ENCODE measurements at regions not wholly inside any gene's neighbourhood (a gene's known extent, or its start where the extent isn't known, plus 50 kb on each side); places are given as distances from the start of the nearest gene placed in this dataset.

DNA sequence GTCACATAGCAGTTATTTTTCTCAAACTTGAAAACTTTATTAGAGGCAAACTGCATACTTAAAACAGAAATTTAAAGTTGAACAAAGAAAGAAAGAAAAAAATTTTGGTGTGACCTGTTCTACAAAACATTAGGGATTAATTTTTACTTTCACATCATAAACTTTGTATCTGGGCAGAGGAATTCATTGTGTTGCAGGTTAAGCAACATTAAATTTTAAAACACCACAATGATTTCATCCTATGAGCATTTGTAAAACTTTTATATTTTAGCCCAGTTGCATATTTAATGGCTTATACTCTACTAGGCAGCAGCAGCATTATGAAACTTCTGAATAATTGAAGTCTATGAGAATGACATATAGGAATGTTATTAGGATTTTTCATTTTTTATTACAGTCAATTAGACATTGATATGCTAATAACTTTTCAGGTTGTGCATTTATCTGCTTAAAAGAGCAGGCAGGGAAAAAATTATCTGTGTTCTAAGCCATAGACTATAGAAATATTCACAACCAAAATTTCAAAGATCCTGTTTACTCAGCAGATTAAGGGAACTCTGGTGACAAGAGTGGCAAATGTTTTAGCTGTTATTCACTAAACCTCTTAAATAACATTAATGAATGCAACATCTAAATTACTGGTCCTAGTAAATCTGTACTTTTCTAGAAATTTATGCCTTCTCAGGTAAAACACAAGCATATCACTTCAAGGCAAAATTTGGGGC is 1088.5 kb upstream of the CDH6 start:
- no peak for DNase-seq (ENCODE audit: extremely low read depth, low read depth, low spot score)

DNA sequence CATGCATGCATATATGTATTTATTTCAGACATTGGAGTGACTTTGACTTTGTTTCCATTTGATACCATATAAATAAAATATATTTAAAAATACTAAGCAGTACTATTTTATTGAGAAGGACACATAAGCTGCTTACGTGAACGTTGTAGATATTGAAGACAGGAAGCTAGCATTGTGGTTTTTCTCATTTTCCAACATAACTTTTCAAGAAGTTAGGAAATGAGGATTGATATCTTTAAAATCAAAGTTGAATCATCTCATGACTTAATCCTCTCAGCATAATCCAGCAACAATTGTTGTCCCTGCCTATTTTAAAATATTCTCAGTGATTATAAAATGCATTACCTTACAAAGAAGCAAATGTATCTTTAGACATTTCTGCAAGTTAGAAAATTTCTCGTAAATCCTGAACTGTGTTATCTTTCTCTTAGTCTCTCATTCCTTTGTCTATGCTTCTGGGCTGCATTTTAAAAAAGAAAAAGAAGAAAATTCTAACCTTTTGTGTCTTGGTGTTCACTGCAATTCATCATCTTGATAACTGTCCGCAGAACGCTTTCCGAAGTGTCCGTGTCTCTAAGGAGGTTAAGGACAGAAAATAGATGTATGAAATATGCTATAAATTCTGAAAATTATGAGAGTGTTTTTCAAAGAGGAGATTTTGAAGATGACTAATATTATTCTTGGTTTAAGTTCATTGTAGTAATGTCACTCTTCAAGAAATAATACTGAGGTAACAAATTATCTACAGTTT is 1089.9 kb upstream of the CDH6 start:
- DNase-seq (ENCODE audit: extremely low read depth, low read depth, low spot score) = no peak

DNA sequence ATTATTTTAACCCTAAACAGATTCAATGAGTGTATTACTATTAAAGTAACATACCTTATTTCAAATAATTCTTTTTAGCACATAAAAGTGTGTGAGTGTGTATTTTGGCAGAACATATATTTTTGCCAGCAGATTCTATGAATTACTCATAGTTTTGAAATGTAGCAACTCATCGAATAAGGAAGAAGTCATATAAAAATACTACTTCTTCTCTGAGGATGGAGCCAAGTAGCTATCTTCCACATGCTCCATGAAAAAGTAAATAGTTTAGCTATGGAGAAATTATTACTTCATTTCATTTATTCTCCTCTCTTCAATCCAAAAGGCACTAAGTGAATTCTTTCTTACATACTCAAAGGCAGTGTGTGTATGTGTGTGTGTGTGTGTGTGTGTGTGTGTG is 1090.4 kb upstream of the CDH6 start:
- no peak for DNase-seq (ENCODE audit: extremely low read depth, low read depth, low spot score)

DNA sequence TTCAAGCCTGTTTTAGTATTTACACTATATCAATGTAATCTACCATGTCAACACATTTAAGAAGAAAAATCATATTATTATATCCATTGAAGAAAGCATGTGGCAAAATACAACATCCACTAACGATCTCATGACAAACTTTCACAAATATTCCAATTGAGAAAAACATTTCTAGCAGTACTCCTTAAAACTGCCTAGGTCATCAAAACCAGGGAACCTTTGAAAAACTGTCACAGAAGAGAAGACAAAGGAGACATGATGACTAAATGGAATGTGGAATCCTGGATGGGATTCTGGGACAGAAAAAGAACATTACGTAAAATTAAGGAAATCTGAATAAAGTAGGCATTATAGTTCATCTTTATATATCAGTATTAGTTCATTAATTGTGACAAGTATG is 1091.3 kb upstream of the CDH6 start:
- DNase-seq (ENCODE audit: extremely low read depth, low read depth, low spot score) = no peak

DNA sequence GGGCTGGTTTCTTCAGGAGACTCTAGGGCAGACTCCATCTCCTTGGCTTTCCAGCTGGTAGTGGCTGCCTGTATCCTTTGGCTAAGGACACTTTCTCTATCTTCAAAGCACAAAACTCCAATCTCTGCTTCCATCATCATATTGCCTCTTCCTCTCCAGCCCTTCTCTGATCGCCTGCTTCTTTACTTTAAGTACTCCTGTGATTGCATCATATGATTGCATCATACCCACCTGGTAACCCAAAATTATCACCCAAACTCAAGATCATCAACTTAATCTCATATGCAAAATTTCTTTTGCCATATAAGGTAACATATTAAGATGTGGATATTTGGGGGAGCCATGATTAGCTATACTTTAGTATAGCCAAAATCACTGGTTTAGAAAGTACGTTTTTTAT is 1092.6 kb upstream of the CDH6 start:
- DNase-seq (ENCODE audit: extremely low read depth, low read depth, low spot score) = no peak

DNA sequence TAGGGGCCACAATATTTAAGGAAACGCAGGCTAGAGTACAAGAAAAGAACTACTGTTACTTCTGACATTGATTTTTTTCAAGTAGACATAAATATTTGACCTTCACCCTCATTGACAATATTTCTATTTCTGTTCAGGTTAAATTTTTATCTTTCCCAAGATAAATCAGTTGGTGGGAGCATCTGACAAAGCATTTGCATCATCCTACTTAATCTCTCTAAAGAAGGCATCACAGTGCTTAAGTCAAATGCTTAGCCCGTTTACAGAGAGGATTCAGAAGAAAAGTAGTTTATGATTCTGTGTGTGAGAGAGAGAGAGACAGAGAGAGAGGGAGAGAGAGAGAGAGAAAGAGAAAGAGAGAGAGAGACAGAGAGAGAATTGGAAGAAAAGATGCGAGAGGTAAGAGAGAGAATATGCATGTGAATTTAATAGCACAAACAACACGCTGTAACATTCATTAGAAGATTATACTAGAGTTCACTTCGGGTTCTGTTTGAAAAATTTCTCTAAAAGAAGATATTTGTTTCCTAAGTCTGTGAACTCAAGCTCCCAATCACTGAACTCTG is 1093.3 kb upstream of the CDH6 start:
- DNase-seq (ENCODE audit: extremely low read depth, low read depth, low spot score) = no peak

DNA sequence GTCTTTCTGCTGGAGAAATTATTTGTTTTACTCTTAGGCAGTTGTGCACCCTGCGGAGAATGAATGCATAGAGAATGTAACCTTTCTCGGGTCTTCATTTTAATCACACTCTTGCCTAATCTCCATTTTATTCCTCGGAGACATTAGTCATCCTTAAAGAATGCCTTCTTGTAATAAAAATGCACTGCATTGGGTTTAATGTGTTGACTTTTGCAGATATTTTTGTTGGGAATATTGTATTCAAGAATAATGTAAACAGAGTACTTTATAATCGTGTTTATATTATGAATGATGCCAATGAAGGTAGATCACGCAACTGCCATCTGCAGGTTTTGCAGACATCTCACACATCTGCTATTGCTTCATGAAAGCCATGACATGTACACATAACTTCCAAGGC is 1093.9 kb upstream of the CDH6 start:
- no peak for DNase-seq (ENCODE audit: extremely low read depth, low read depth, low spot score)

DNA sequence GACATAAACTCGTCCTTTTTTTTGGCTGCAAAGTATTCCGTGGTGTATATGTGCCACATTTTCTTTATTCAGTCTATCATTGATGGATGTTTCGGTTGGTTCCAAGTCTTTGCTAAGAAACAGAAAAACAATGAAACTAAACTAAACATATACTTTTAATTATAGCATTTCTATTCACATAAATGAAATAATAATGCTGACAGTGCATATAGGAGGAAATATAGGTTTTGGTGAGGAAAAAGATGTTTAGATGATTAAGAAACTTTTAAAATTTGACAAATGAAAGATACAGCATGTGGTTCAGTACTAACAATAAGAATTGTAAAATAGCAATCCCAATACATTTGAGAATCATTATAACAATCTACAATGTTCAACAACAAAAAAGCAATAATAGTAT is 1094.5 kb upstream of the CDH6 start:
- no peak for DNase-seq (ENCODE audit: extremely low read depth, low read depth, low spot score)

DNA sequence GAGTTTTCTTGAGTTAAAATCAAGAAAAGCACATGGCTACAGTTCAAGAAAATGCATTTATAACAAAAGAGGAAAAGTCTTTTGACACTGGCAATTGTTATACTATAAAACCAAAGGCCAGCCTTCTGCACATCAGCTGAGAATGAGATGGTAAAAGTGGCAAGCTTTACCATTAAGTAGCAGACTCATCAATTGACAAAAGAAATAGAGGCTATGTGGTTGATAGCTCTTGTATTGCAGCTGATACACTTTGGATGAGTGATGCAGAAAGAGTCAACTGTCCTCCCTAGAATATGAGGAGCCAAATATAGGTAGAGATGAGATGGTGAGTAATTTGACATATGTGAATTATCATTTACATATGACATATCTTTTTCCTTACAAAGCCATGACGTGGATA is 1100.9 kb upstream of the CDH6 start:
- DNase-seq (ENCODE audit: extremely low read depth, low read depth, low spot score) = no peak

DNA sequence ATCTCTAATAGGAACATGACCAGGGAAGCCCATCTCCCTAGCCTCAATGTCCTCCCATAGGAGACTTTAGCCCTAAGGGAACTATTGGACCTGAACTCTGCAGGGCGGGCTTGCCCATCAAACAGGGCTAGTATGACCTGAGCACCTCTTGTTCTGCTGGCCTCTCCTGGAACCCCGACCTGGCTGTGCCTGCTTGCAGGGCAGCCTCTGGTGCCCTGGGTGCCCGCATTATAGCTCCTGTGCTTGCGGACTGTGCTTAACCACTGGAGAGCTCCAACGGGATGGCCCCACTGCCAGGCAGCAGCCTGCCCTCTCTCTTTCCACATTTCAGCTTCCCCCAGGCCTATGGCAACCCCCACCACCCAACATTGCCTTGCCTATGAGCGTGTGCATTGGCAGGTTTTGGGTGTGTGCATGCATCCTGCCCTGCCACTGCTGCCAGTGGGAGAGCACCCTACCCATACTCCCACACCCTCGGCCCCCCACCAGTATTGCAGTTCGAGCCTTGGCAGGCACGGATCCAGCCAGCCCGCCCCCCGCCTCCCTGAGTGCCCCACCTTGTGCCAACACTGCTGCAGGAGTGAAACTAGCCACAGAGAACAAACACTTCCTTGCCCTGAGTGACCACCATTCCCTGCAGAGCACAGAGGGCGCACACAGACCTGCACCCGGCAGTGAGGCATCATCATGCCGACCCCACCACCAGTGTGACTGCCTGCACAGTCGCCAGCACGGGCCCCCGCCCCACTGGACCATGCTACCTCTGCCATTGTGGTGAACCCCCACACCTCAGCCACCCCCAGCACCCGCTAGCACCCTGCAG is 1123.8 kb upstream of the CDH6 start:
- DNase-seq (ENCODE audit: extremely low read depth, low read depth, low spot score) = no peak

DNA sequence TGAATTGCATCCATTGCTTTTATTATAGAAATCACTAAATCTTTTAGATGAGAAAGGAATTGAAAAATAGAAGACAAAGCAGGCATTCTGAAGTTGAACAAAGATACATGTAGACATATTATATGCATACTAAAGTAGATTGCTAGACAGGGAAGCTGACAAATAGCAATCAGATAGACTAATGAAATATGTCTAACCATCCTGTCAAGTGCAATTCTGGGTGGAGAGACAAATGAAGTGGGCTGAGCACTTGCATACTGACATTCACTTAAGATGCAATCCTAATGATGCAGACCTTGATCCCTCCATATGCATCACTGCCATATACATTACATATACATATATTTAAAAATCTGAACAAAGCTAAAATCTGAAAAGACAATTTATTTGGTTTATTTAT is 1130.0 kb upstream of the CDH6 start:
- no peak for DNase-seq (ENCODE audit: extremely low read depth, low read depth, low spot score)

DNA sequence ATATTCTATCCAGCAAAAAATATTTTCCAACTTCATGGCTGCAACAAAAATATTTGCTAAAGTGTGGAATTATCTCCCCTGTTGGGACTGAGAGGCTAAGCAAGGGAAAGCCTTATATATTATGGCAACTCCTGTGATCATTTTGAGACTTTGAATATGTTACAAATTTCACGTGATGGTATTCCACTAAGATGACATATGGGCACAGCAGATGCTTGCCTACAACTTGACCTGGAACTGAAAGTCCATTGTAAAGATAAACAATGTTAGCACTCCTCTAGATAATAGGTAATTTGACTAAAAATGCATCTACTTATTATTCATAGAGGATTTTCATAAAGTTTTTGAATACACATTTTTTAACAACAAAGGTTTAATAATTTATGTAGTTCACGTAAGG is 1141.5 kb upstream of the CDH6 start:
- DNase-seq (ENCODE audit: extremely low read depth, low read depth, low spot score) = no peak

DNA sequence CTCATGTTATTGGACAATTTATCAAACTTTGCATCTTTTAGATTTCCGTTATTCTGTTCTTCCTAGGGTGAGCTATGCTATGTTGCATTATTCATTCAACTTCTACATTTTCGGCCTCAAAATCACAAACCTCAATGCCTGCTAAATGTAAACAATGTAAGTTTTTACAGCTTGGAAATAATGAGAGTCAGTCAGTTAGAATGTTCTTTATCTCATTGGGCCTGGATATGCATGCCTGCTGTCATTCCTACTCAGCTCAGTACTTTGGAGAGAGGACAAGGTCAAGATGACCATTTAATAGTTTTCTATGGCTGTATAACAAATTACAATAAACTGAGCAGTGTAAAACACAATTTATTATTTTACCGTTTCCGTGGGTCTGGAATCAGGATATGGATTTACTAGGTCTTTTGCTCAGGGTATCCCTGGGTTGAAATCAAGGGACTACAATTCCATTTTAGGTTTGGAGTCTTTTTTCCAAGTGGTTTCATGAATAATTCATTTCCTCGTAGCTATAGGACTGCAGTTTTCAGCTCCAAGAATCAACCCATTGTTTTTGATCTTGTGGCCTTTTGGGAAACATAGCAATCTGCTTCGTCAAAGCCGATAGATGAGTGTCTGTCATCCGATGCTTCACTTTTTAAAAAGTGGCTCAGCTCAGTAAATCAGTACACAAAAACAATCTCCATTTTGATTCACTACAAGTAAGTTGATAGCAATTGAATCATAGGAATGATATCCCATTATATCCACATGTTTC is 1143.2 kb upstream of the CDH6 start:
- no peak for DNase-seq (ENCODE audit: extremely low read depth, low read depth, low spot score)

DNA sequence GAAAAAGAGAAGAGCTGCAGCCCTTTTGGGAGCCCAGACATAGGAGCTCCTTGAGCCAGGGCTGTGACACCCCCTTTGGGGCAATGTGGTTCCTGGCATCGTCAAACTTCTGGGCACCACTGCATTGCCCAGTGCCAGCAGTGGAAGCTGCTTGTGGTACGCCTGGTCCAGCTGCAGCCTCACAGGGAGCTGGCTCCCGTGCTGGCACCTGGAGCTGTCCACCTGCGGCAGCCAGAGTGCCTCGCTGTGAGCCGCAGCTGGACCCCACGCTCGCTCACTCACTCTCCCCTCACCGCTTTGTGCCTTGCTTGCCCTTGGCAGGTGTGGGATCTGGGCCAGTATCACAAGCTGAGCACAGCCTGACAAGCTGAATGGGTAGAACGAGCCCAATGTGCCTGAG is 1150.8 kb upstream of the CDH6 start:
- DNase-seq (ENCODE audit: extremely low read depth, low read depth, low spot score) = no peak

DNA sequence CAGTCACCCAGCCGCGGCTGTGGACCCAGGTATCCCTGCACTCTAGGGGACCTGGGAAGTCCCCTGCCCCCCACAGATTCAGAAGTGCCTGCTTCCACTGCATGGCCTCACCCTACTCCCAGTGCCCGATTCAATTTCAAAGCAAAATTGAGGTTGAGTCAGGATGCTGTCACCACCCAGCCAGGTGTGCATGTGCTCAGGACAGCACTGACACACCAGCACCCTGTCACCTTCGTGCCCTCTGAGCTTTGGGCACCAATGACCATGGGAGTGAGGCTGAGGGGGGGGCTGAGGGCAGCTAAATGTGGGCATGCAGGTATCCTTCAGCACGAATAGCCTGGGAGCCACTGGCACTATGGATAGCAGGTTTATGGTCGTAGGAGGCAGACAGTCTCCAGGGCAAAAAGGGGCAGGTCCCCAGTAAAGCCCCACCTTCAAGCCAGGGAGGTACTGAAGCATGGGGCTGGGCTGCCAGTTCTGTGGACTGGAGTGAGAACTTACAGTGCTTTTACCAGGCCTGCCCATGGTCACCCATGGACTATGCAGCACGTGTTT is 1151.6 kb upstream of the CDH6 start:
- DNase-seq (ENCODE audit: extremely low read depth, low read depth, low spot score) = no peak

DNA sequence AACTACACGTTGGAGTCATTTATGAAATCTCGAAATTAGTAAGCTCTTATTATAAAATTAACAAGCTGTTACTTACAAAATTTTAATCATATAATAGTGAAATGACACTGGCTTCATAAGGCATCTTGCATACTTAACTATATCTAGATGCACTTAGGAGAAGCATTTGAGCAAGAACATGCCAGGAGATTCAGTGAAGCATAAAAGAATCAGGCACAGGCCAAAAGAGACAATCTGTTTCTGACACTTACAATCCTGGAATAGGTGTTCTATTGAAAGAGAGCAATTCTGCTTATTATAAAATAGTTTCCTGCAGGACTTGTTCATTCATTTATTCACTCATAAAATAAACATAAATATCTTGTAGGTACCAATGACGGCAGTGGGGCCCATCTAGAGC is 1152.2 kb upstream of the CDH6 start:
- no peak for DNase-seq (ENCODE audit: extremely low read depth, low read depth, low spot score)

DNA sequence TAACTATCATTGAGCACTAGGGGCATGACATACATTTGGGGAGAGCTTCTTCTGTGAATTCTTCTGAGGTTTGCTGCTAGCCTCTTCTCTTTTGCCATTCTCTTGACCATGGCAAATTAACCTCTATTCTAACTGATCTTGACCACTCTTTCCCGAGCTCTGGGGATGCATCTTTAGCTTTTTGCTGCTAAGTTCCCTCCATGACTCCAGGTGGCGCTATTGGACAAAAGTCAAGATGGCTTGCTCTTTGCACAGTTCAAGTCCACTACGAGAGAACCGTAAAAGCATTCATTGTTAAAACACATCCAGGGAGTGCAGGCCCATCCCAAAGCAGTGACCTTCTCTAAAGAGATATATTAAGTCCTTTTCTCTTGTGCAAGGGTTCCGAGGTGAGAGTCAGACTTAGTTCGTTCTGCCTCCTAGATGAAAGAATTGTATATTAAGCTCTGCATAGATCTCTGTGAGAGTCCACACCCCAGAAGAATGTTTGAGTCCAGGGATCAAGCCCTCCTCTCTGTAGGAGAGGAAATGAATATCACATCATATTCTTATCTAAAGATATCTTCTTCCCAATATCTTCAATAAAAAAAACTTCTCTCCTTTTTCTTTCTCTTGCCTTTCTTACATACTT is 1152.9 kb upstream of the CDH6 start:
- no peak for DNase-seq (ENCODE audit: extremely low read depth, low read depth, low spot score)

DNA sequence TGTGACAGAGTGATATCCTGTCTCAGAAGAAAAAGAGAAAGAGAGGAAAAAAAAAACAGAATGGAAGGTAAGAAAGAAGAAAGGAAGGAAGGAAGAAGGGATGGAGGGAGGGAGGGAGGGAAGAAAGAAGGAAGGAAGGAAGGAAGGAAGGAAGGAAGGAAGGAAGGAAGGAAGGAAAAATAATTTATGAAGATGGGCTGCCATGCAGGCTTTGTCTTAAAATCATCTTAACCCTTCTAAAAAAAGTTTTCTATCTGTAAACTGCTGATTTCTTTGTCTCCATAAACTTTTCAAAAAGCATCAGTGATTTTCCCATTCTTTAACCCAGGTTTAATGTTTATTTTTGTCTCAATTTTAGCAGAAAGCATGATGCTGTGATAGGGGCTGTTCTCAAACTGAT is 1154.1 kb upstream of the CDH6 start:
- no peak for DNase-seq (ENCODE audit: extremely low read depth, low read depth, low spot score)

DNA sequence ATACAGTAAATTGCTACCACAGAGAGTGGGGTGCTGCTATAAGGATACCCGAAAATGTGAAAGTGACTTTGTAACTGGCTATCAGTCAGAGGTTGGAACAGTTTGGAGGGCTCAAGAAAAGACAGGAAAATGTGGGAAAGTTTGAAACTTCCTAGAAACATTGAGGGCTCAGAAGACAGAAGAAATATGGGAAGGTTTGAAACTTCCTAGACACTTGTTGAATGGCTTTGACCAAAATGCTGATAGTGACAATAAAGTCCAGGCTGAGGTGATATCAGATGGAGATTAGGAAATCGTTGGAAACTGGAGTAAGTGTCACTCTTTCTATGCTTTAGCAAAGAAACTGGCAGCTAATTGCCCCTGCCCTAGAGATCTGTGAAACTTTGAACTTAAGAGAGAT is 1158.6 kb upstream of the CDH6 start:
- no peak for DNase-seq (ENCODE audit: extremely low read depth, low read depth, low spot score)

DNA sequence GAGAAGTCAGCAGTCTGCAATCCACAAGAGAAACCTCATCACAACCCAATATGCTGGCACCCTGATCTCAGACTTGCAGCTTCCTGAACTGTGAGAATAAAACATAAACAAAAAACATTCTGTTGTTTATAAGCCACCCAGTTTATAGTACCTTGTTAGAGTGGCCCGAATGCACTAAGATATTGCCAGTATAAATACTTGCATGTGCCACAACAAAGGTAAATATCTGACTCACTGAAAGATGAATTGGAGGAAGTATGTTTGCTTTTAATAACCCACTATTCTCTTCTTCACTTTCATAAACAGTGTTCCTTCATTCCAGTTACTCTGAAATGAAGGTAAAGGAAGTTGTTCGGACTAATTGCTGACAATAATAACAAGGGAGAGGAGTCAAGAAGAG is 1163.4 kb upstream of the CDH6 start:
- DNase-seq (ENCODE audit: extremely low read depth, low read depth, low spot score) = no peak

Measured in glomerular endothelial cell (primary cell).